Effector memory CD8-positive, alpha-beta T cell (primary cell): ENCODE measurements at regions not wholly inside any gene's neighbourhood (a gene's known extent, or its start where the extent isn't known, plus 50 kb on each side); places are given as distances from the start of the nearest gene placed in this dataset.
"Not testable (repeated sequence)": the region's sequence is repeated elsewhere in the genome, so short reads cannot be mapped to it uniquely, and the experiment has no call there.

Experiments
- ATAC-seq: fragments of 150-1000 bp; cut with Tn5 transposase; replicated peaks from 2 replicates; pipeline ENCODE4 v1.10.0; 2021; ENCODE audit warnings: mild to moderate bottlenecking, moderate library complexity
- DNase-seq, 3 experiments: peaks; one replicate each; pipeline ENCODE4 v3.0.0; 2021
- H3K27ac Mint-ChIP-seq, 2 donors: one replicate each; pipeline ENCODE4 v1.8.0; 2022; ENCODE audit warnings: mild to moderate bottlenecking in 2 of 2, mixed read lengths in 2 of 2, moderate library complexity in 2 of 2
- H3K27me3 Mint-ChIP-seq, 2 donors: one replicate each; pipeline ENCODE4 v1.8.0; 2022; ENCODE audit warnings: mixed read lengths in 2 of 2
- H3K36me3 Mint-ChIP-seq: one replicate; pipeline ENCODE4 v1.8.0; 2022; ENCODE audit warnings: mild to moderate bottlenecking, moderate library complexity, mixed read lengths; ENCODE audit not compliant: insufficient read depth
- H3K4me1 Mint-ChIP-seq, 2 donors: one replicate each; pipeline ENCODE4 v1.8.0; 2022; ENCODE audit warnings: low read depth in 2 of 2, mixed read lengths in 2 of 2
- H3K4me3 Mint-ChIP-seq, 2 donors: one replicate each; pipeline ENCODE4 v1.8.0; 2022; ENCODE audit warnings: mild to moderate bottlenecking in 2 of 2, mixed read lengths in 2 of 2, moderate library complexity in 2 of 2
- H3K9me3 Mint-ChIP-seq, 2 donors: one replicate each; pipeline ENCODE4 v1.8.0; 2022; ENCODE audit warnings: mixed read lengths in 2 of 2

DNA sequence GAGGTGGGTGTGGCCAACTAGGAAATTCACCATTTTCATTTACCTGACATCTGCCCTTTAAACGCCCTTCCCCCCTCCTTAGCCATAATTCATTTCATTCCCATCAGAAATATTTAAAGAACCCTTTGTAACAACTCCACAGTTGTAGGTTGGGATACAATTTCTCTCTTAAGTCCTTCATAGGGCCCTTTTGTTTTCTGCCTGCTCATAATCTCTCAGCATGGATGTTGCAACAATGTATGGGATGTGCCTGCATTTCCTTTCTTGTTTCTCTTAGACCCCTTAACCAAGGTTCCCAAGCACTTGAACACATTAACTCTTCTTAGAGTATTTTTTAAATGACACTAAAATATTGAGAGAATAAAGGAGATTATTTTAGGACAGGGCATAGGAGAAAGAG lies 51.7 kb upstream of the MYO10 start:
- no peak for DNase-seq
- ATAC-seq: no peak
- peaks cover 2 to 11% of the 10 kb centered on the region in 2 donors for H3K9me3 Mint-ChIP-seq
- no peaks in the 10 kb centered on the region for H3K36me3 Mint-ChIP-seq
- no peak overlapping the region for H3K27ac Mint-ChIP-seq
- H3K4me1 Mint-ChIP-seq: no peaks in the 10 kb centered on the region
- no peak overlapping the region for H3K4me3 Mint-ChIP-seq
- H3K27me3 Mint-ChIP-seq: no peaks in the 10 kb centered on the region

DNA sequence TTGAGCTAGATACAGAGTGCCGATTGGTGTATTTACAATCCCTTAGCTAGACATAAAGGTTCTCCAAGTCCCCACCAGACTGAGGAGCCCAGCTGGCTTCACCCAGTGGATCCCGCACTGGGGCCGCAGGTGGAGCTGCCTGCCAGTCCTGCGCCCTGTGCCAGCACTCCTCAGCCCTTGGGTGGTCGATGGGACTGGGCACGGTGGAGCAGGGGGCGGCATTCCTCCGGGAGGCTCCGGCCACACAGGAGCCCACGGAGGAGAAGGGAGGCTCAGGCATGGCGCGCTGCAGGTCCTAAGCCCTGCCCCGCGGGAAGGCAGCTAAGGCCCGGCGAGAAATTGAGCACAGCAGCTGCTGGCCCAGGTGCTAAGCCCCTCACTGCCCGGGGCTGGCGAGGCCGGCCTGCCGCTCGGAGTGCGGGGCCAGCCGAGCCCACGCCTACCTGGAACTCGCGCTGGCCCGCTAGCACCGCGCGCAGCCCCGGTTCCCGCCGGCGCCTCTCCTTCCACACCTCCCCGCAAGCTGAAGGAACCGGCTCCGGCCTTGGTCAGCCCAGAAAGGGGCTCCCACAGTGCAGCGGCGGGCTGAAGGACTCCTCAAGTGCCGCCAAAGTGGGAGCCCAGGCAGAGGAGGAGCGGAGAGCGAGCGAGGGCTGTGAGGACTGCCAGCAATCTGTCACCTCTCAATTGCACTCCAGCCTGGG lies 54.9 kb upstream of the MYO10 start:
- not testable (repeated sequence) for DNase-seq, H3K4me3 Mint-ChIP-seq, H3K27me3 Mint-ChIP-seq, H3K36me3 Mint-ChIP-seq, H3K9me3 Mint-ChIP-seq, H3K27ac Mint-ChIP-seq, H3K4me1 Mint-ChIP-seq, ATAC-seq

DNA sequence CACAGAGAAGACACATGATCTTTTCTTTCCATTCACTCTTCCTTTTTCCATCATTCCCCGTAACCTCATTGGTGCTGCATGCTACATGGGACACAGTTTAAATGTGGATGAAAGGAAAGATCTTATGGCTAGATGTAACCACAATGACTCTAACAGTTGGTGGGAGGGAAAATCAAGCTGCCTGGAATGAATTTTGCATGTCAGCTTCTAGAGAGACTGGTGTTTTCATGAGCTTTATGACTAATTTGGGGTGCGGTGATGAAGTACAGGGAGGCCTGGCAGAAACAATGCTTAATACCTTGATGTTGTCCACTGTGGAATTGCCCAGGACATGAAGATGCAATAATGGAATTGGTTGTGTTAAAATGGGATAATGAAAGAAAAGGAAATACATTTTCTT lies 55.9 kb upstream of the MYO10 start:
- Mint-ChIP-seq H3K4me1 (no peaks in the 10 kb centered on the region), H3K4me3 (no peak overlapping the region), H3K36me3 (no peaks in the 10 kb centered on the region), H3K9me3 (peaks cover 0 to 2% of the 10 kb centered on the region in 2 donors), H3K27ac (no peak overlapping the region), H3K27me3 (no peaks in the 10 kb centered on the region)
- DNase-seq (no peak), ATAC-seq (no peak)

DNA sequence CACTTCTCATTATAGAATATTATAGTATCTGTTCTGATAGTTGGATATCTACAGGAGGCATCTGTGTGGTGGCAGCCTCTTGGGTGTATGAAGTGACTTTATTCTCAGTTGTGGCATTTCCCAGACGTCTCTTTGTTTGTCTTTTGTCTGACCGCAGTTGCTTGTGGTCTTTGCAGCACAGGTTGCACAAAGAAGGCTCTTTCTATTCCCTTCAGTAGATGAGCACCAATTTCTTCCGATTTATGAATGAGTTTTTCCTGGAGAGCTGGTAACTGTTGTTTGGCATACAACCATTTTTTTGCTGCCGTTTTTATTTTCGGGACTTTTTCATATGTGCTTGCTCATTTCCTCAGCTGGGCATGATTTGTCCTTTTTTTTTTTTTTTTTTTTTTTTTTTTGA lies 56.4 kb upstream of the MYO10 start:
- no peak for DNase-seq
- H3K27ac Mint-ChIP-seq: no peak overlapping the region
- no peak for ATAC-seq

DNA sequence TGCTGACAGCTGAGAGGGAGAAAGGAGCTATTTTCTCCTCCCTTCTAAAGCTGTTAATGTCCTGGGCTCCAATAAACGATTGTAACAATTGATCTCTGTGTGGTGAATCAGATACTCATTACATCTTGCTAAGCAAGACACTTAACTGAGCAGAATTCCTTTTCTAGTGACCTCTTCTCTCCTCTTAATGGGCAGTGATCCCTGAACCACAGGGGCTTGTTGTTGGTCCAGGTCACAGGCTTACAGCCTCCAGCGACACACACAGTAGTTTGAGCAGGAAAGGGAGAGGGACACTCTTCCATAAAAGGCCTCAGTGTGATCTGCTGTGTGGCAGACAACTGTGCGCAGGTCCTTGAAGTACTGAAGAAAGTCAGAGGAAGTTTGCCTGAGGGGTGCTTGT lies 58.5 kb upstream of the MYO10 start:
- H3K27me3 Mint-ChIP-seq: no peaks in the 10 kb centered on the region
- H3K4me3 Mint-ChIP-seq: no peak overlapping the region
- H3K27ac Mint-ChIP-seq: no peak overlapping the region
- no peaks in the 10 kb centered on the region for H3K4me1 Mint-ChIP-seq
- no peaks in the 10 kb centered on the region for H3K36me3 Mint-ChIP-seq
- H3K9me3 Mint-ChIP-seq: peaks cover 0 to 2% of the 10 kb centered on the region in 2 donors
- DNase-seq: no peak
- ATAC-seq: no peak

More for the DNA sequence above, 56.4 kb upstream of the MYO10 start:
- H3K4me3 Mint-ChIP-seq: no peak overlapping the region
- no peaks in the 10 kb centered on the region for H3K36me3 Mint-ChIP-seq
- no peaks in the 10 kb centered on the region for H3K4me1 Mint-ChIP-seq
- no peaks in the 10 kb centered on the region for H3K27me3 Mint-ChIP-seq
- H3K9me3 Mint-ChIP-seq: peaks cover 0 to 2% of the 10 kb centered on the region in 2 donors

DNA sequence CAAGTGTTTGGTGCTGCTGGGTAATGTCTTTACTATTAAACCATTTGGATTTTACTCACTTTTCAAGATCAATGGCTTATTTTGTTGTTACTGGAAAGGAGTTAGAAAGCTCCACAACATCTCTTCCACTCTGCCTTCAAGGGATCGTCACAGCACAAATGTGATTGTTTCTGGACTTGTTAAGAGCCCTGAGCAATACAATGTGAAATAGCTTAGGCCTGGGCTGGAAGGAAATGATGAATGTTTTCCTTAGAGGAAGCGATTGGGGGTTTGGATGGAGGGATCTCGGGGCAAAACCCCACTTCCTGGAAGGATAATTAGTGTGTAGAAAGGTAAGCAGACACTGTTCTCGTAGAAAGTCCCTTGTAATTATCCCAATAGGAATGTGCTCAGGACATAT lies 59.3 kb upstream of the MYO10 start:
- Mint-ChIP-seq H3K36me3 (no peaks in the 10 kb centered on the region), H3K4me3 (no peak overlapping the region), H3K9me3 (peaks cover 0 to 2% of the 10 kb centered on the region in 2 donors), H3K27me3 (no peaks in the 10 kb centered on the region), H3K27ac (no peak overlapping the region), H3K4me1 (no peaks in the 10 kb centered on the region)
- no peak for DNase-seq
- ATAC-seq: no peak

DNA sequence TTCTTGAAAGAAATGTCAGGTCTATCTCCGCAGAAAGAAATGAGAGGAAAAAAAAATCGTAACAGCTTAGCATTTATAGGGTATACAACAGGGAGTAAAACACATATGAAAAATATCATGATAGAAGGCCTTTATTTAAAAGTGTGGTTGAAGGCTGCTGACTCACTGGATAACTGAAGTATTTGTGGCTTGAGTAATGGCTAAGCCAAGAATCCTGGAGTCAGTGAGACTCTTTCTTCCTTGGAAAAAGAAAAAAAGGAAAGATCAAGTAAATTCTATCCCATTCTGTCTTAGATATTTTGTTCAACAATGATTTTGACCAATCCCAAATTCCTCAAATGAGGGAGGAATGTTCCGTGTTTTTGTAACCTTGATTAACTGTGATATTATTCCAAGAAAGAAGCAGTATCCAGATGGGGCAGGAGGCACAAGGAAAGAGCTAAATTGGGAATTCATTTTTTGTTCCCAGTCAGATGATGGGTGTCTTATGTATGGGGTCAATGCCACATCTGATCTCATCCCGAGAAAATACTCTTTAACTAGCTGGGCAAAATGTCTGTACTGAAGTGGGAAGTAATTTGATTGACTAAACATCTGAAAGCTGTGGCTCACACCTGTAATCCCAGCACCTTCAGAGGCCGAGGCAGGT lies 64.3 kb upstream of the MYO10 start:
- ATAC-seq (no peak), DNase-seq (no peak)
- H3K27ac Mint-ChIP-seq: no peak overlapping the region
- no peak overlapping the region for H3K4me3 Mint-ChIP-seq
- no peaks in the 10 kb centered on the region for H3K36me3 Mint-ChIP-seq
- peaks cover 0 to 5% of the 10 kb centered on the region in 2 donors for H3K9me3 Mint-ChIP-seq
- no peaks in the 10 kb centered on the region for H3K27me3 Mint-ChIP-seq
- no peaks in the 10 kb centered on the region for H3K4me1 Mint-ChIP-seq

DNA sequence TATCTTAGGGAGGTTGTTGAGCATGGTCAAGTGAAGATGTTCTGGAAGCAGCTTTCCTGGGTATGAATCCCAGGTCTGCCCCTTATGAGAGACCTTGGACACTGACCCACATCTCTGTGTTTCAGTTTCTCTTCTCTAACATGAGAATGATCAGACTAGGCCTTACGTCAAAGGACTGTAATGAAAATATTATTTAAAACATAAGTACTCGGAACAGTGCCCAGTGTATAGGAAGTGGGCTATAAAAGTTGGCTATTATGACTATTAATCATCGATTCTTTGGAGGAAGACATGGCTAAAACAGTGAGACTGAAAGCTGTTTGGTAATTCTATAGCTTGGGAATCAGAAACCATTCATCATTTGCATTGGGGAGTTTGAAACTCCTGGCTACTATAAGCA lies 65.3 kb upstream of the MYO10 start:
- H3K27me3 Mint-ChIP-seq: no peaks in the 10 kb centered on the region
- H3K9me3 Mint-ChIP-seq: peaks cover 0 to 5% of the 10 kb centered on the region in 2 donors

DNA sequence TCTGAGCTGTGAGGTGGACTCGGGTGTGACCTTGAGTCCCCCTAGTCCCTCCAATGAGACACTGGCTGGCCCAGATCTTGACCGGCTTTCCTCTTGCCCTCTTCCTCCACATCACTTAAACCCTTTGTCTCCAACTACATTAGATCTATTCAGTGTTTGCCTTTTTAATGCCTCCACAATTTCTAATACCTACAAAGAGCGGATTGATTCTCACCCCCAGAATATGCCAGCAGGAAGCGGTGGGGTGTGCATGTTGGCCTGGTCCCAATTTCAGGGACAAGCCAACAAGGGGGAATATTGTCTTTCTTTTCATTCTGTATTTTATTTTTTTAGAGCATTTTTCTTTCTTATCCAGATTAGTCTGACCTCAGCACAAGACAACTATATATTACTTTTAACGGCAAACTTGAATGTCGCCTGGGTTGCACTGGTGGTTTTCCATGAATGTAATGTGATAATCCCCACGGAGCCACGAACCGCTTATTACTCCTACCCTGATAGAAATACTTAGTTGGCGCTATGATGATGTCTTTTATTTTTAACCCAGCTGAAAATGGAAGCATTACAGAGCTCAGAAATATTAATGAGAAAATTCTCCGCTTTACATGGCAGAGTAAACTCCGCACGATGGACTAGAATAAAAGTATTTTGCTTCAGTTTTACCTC lies 68.5 kb upstream of the MYO10 start:
- no peaks in the 10 kb centered on the region for H3K27me3 Mint-ChIP-seq
- H3K4me1 Mint-ChIP-seq: no peaks in the 10 kb centered on the region
- no peak overlapping the region for H3K27ac Mint-ChIP-seq
- H3K4me3 Mint-ChIP-seq: no peak overlapping the region
- H3K9me3 Mint-ChIP-seq: peaks cover 0 to 10% of the 10 kb centered on the region in 2 donors
- no peaks in the 10 kb centered on the region for H3K36me3 Mint-ChIP-seq
- ATAC-seq (no peak), DNase-seq (no peak)

More for the DNA sequence above, 65.3 kb upstream of the MYO10 start:
- Mint-ChIP-seq H3K36me3 (no peaks in the 10 kb centered on the region), H3K4me3 (no peak overlapping the region), H3K4me1 (no peaks in the 10 kb centered on the region), H3K27ac (no peak overlapping the region)
- ATAC-seq (no peak), DNase-seq (no peak)

DNA sequence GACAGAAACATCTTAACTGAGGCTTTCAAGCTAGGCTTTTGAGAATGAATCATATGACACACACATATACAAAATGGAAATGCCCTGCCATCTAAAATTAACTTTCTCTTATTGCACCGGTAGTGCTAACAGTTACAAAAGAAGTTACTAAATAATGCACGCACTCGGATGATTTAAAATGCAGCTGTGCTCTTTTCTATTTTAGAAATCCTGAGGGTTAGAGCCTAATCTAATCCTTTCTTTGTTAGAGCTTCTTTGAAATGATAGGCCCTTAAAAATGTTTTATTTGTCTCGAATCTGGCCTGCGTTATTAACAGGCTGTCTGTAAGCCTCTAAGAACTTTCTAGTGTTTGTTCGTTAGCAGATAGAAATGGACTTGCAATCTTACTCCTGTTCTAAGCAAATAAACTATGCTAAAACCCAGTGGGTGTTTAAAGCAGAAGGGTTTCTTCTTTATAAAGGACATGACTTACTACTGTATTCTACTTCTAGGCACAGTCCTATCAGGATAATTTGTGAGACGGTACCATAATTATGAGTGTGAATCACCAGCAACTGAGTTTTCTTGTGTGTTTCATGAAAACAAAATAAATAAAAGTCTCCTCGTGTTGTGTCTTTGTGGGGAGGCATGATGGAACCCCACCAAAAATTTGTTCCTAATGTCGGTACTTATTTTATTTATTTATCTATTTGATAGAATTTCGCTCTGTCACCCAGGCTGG lies 69.2 kb upstream of the MYO10 start:
- DNase-seq (no peak), ATAC-seq (no peak)
- Mint-ChIP-seq H3K4me1 (no peaks in the 10 kb centered on the region), H3K36me3 (no peaks in the 10 kb centered on the region), H3K27ac (no peak overlapping the region), H3K4me3 (no peak overlapping the region), H3K27me3 (no peaks in the 10 kb centered on the region), H3K9me3 (peaks cover 0 to 8% of the 10 kb centered on the region in 2 donors)

DNA sequence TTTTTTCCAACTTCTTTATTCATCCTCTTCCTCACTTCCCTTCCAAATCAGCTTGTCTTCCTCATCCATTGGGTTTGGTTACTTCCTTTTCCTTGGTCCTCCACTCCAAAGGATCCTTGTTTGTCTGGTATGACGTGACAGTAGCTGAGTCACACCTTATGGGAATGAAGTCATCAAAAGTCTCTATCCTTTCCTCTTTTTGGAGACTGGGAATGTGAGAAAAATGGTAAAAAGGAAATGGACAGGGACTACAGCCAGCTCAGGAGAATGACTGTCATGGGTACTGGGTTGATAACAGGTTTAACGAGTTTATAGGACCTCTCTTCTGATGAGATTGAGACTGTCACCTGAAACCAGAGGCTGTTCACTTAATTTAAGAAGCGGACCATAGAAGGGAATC lies 76.2 kb upstream of the MYO10 start:
- Mint-ChIP-seq H3K9me3 (peaks cover 0 to 7% of the 10 kb centered on the region in 2 donors), H3K4me1 (no peaks in the 10 kb centered on the region), H3K4me3 (no peak overlapping the region), H3K27ac (no peak overlapping the region), H3K36me3 (no peaks in the 10 kb centered on the region), H3K27me3 (no peaks in the 10 kb centered on the region)
- no peak for ATAC-seq
- DNase-seq: no peak

DNA sequence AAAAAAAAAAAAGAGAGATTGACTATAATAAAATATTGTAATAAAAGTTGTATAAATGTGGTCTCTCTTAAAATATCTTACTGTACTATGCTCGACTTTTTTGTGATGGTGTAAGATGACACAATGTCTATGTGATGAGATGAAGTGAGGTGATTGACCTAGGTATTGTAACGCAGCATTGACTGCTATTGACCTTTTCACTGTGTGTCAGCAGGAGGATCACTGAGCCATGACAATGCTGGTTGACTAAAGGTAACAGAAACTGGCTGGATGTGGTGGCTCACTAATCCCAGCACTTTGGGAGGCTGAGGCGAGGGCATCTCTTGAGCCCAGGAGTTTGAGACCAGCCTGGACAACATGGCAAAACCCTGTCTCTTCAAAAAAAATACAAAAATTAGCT lies 78.6 kb upstream of the MYO10 start:
- Mint-ChIP-seq H3K9me3 (peaks cover 0 to 3% of the 10 kb centered on the region in 2 donors), H3K4me1 (no peaks in the 10 kb centered on the region), H3K4me3 (no peak overlapping the region), H3K36me3 (no peaks in the 10 kb centered on the region), H3K27ac (no peak overlapping the region), H3K27me3 (no peaks in the 10 kb centered on the region)
- ATAC-seq (no peak), DNase-seq (no peak)

DNA sequence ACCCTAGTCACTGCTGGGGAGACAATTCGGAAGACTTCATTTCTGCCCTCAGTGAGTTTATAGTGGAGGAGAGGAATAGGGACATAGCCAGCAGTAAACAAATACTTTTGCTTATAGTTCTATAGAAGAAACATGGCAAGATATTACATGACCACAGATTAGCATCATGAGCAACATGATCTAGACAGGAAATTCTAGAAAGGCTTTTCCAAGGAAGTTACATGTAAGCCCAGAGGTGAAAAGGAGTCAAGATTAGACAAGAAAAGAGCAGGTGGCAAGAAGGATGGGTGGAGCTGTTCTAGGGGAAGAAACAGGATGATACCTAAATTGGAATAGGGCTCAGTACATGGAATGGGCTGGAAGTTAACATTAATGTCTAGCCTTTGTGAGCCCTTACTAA lies 82.8 kb upstream of the MYO10 start:
- H3K27me3 Mint-ChIP-seq: no peaks in the 10 kb centered on the region
- no peak overlapping the region for H3K27ac Mint-ChIP-seq
- no peaks in the 10 kb centered on the region for H3K4me1 Mint-ChIP-seq
- DNase-seq: no peak
- H3K4me3 Mint-ChIP-seq: no peak overlapping the region
- H3K9me3 Mint-ChIP-seq: no peaks in the 10 kb centered on the region
- ATAC-seq: no peak
- H3K36me3 Mint-ChIP-seq: no peaks in the 10 kb centered on the region
